ENCODE measurements at regions not wholly inside any gene's neighbourhood (a gene's known extent, or its start where the extent isn't known, plus 50 kb on each side); places are given as distances from the start of the nearest gene placed in this dataset.
"Not testable (repeated sequence)": the region's sequence is repeated elsewhere in the genome, so short reads cannot be mapped to it uniquely, and the experiment has no call there.

DNA sequence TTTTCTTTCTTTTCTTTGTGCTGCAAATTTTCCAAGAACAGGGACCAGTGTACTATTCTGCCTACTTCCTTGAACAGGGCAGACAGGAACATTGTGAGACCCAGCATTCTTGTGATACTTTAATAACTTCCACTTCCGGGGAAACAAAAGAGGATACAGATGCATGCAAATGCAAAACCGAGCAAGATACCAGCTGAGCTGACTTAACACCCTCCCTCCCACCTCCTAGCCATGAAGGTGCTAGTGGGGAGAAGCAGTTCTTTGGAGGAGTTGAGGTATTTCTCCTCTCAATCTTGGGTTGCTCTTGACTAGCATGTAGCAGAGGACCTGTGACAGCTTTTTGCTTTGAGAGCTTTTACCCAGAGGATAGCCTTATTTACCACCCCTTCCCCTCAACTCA is 111.2 kb downstream of the KLF5 start:
- no peak for DNase-seq (ENCODE audit: extremely low read depth, low read depth)
- TF ChIP-seq, protein P1, sequence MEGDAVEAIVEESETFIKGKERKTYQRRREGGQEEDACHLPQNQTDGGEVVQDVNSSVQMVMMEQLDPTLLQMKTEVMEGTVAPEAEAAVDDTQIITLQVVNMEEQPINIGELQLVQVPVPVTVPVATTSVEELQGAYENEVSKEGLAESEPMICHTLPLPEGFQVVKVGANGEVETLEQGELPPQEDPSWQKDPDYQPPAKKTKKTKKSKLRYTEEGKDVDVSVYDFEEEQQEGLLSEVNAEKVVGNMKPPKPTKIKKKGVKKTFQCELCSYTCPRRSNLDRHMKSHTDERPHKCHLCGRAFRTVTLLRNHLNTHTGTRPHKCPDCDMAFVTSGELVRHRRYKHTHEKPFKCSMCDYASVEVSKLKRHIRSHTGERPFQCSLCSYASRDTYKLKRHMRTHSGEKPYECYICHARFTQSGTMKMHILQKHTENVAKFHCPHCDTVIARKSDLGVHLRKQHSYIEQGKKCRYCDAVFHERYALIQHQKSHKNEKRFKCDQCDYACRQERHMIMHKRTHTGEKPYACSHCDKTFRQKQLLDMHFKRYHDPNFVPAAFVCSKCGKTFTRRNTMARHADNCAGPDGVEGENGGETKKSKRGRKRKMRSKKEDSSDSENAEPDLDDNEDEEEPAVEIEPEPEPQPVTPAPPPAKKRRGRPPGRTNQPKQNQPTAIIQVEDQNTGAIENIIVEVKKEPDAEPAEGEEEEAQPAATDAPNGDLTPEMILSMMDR (IDR thresholded peaks at IDR 0.05; ENCODE audit: low read depth, low read length, missing control alignments) = no peak
- H3K4me3 ChIP-seq (replicated peaks; ENCODE audit: low read depth, low read length) = no peak overlapping the region

DNA sequence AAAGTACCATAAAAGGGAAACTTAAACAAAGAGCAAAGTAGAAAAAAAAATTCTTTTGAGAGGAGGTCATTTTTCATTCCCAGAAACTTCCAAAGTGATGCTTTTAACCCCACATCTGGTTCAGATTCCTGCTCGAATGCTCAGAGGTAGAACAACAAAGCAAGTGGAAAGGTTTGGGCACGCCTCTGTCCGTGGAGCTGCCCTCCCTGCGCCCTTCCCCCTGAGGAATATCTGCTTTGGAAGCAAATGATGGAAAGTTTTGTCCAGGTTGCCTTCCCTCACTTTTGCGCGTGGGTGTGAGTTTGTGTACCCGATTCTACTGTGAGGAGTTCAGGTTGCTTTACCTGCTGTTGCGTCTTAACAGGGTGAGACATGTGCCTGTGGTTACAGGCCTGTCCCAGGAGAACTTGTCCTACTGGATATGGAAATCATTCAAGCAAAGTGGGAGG is 110.2 kb downstream of the KLF5 start:
- TF ChIP-seq, protein P1 (IDR thresholded peaks at IDR 0.05; ENCODE audit: low read depth, low read length, missing control alignments) = no peak
- no peak overlapping the region for H3K4me3 ChIP-seq (replicated peaks; ENCODE audit: low read depth, low read length)
- DNase-seq (ENCODE audit: extremely low read depth, low read depth) = peak; percentile 52

DNA sequence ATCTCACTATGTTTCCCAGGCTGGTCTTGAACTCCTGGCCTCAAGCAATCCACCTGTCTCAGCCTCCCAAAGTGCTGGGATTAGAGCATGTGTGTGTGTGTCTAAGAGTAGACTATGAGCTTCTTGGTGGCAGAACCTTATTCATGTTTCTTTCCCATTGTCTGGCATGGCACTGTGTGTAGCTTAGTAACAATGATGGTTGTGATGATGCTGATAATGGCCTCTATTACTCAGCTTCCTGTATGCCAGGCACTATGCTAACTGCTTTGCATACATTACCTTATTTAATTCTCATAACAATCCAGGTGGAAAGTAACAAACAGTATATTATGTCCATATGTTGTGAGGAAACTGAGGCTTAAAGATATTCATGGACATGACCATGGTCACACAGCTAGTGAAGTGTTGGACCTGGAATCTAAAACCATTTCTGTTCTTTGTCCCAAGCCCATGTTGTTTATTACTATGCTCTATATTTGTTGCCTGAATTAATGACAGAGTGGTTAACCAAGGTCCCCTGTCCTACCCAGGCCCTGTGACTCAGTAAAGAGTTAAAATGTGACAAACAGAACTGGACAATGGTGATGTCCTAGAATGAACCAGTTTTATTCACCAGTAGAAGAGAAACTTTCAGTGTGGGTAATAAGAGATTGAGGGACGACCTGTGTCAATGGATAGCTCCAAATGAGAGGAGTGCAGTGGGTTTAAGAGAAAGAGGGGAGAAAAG is 109.6 kb downstream of the KLF5 start:
- H3K4me3 ChIP-seq (replicated peaks; ENCODE audit: low read depth, low read length) = no peak overlapping the region
- no peak for DNase-seq (ENCODE audit: extremely low read depth, low read depth)
- TF ChIP-seq, protein P1 (IDR thresholded peaks at IDR 0.05; ENCODE audit: low read depth, low read length, missing control alignments) = no peak

DNA sequence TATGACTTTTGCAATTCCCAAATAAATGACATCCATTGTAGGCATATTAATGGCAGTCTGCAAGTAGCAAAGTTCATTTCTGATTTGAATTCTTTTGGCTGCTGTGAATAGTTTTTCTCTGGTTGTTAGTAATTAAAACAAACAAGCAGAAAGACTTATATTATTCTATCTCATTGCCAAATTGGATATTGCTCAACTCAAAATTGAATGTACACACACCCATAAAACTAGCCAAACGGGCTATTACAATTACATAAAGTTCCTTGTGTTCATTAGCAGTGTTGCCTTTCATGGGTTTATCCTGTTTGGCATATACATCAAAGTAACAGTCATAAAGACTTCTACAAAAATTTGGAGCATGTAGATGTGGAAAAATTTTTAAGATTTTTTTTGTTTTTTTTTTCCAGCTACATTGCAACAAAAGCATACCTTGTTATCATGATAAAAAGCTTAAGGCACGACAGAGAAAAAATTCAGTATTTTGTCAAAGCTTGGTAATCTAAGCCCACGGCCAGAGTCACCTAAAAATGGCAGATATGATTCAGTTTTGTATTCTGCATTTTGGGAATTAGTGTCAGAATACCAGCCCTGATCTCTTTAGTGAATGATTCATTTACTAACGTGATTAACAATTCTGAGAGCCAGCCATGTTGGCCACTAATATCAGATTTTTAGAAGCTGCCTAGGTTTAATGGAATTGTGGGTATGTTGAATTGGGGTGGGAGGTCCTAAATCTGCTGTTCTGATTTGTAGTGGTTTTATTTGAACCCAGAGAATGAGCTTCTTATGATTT is 108.4 kb downstream of the KLF5 start:
- TF ChIP-seq, protein P1 (IDR thresholded peaks at IDR 0.05; ENCODE audit: low read depth, low read length, missing control alignments) = no peak
- no peak overlapping the region for H3K4me3 ChIP-seq (replicated peaks; ENCODE audit: low read depth, low read length)
- DNase-seq (ENCODE audit: extremely low read depth, low read depth) = no peak

DNA sequence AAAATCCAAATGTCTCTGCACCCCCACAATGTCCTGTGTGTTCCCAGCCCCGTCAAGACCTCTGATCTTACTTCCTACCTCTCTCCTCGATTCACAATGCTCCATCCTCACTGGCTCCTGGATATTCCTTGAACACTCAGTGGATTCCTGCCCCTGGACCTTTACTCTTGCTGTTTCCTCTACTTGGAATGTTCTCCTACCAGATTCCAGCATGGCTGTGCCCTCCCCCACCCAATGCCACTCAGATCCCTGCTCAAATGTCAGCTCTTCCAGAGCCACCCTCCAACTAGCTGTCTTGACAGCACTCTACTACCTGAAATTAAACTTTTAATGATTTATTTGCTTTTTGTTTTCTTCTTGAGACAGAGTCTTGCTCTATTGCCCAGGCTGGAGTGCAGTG is 107.4 kb downstream of the KLF5 start:
- TF ChIP-seq, protein P1 (IDR thresholded peaks at IDR 0.05; ENCODE audit: low read depth, low read length, missing control alignments) = no peak
- no peak overlapping the region for H3K4me3 ChIP-seq (replicated peaks; ENCODE audit: low read depth, low read length)
- no peak for DNase-seq (ENCODE audit: extremely low read depth, low read depth)

DNA sequence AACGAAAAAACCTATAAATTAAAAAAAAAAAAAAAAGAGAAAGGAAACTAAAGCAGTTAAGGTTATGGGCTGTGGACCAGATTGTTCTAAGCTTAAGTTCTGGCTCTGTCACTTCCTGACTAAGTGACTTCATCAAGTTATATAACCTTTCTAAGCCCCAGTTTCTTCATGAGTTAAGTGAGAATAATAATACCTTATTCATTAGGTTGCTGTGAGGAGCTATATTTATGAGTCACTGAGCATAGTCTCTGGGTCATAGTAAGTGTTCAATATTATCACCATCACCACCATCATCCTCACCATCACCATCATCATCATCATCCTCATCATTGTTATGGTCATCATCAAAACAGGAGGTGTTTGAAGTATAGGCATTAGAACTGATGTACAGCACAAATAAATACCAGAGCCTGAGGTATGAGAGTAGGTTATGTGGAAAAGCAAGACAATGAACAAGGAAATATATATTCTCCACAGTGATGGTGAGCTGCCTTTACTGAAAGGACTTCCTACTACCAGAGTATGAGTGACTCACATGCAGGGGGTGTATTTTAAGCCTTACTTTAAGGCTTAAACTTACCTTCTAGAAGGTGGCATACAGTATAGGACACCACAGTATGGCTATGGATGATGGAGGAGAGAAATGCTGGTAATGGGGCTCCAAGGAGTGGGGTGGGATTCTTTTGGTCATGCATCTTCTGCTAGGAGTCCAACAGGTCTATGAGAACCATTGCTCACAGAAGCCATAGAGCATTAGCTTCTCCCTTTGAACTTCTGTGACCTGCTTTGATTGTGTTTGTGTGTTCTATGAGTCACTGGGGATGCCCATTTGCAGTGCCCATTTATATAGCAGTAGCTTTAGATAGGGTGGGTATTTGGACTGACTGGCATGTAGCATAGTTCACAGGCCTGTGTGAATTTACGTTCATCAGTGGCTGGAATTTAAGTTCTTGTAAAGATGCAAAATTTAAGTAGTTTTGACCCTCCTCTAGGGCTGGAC is 104.4 kb downstream of the KLF5 start:
- no peak for DNase-seq (ENCODE audit: extremely low read depth, low read depth)
- no peak overlapping the region for H3K4me3 ChIP-seq (replicated peaks; ENCODE audit: low read depth, low read length)
- TF ChIP-seq, protein P1 (IDR thresholded peaks at IDR 0.05; ENCODE audit: low read depth, low read length, missing control alignments) = no peak

DNA sequence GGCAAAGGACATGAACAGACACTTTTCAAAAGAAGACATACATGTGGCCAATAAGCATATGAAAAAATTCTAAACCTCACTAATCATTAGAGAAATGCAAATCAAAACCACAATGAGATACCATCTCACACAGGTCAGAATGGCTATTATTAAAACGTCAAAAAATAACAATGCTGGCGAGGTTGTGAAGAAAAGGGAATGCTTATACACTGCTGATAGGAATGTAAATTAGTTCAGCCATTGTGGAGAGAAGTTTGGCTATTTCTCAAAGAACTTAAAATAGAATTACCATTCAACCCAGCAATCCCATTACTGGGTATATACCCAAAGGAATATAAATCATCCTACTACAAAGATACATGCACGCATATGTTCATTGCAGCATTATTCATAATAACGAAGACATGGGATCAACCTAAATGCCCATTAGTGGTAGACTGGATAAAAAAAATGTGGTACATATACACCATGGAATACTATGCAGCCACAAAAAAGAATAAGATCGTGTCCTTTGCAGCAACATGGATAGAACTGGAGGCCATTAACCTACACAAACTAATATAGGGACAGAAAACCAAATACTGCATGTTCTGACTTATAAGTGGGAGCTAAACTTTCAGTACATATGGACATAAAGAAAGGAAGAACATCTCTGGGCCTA is 101.7 kb downstream of the KLF5 start:
- not testable (repeated sequence) for DNase-seq (ENCODE audit: extremely low read depth, low read depth)

More for the DNA sequence above, 101.7 kb downstream of the KLF5 start:
- not testable (repeated sequence) for H3K4me3 ChIP-seq (replicated peaks; ENCODE audit: low read depth, low read length)

Measured in HFF-Myc (cell line).